Transverse colon (tissue), 3 donors: ENCODE measurements at regions not wholly inside any gene's neighbourhood (a gene's known extent, or its start where the extent isn't known, plus 50 kb on each side); places are given as distances from the start of the nearest gene placed in this dataset.

ENCODE experiments used
- CTCF ChIP-seq, 5 experiments: fragments of 200-600 bp in 3 of 5; fragments of 450-650 bp in 2 of 5; sonication (generic) in 3 of 5; IDR thresholded peaks; 1 replicate in 2 of 5; 2 replicates in 3 of 5; pipeline ENCODE4 v1.5.1; 2016 to 2017; ENCODE audit warnings: antibody characterized with exemption in 5 of 5, inconsistent platforms in 3 of 5, mild to moderate bottlenecking in 2 of 5, moderate library complexity in 1 of 5
- POLR2A ChIP-seq: fragments of 450-650 bp; IDR thresholded peaks from one replicate; pipeline ENCODE4 v1.6.1; 2016; ENCODE audit warnings: antibody characterized with exemption, mild to moderate bottlenecking, moderate library complexity

GRCh38 chr17:53119773-53120172 lies 703.0 kb upstream of the KIF2B start:
- no peak for TF ChIP-seq POLR2A
- no peak for TF ChIP-seq CTCF (IDR thresholded peaks at IDR 0.05)
